HG03342 (cell line): ENCODE measurements at regions not wholly inside any gene's neighbourhood (a gene's known extent, or its start where the extent isn't known, plus 50 kb on each side); places are given as distances from the start of the nearest gene placed in this dataset.
"Not testable (repeated sequence)": the region's sequence is repeated elsewhere in the genome, so short reads cannot be mapped to it uniquely, and the experiment has no call there.

ENCODE experiments used
- ATAC-seq: cut with Tn5 transposase; IDR thresholded peaks from one replicate; pipeline ENCODE4 v1.9.1; 2021; ENCODE audit warnings: mild to moderate bottlenecking, moderate library complexity; ENCODE audit not compliant: unreplicated experiment

DNA sequence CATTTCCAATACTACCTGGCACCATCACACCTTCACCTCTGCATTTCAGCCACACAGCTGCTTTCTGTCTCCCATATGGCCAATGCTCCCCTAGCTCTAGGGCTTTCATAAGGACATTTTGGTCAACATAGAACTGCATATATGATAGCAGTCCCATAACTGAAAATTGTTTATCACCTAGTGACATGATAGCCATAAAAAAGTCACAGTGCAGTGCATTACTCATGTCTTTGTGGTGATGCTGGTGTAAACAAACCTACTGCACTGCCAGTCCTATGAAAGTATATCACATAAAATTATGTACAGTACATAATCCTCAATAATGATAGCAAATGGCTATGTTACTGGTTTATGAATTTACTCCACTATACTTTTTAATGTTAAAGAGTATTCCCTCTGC lies 221.0 kb downstream of the NAF1 start:
- no peak for ATAC-seq

DNA sequence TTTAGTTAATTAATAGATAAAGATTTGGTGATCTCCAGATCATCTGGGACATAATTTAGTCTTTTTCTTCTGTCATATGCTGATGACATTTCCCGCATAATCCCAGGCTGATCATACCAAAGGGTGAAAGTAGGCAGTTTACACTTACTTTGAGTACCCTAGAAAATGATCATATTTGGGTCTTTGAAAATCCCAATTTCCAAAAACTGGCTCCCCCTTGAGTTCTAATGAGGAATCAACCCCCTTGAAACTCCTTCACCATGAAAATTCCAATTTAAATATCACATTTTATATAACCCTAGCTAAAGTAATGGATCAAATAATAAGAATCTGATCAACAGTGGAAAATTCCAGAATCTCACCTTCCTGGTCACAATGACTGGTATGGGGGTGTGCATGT lies 223.4 kb downstream of the NAF1 start:
- ATAC-seq = no peak

DNA sequence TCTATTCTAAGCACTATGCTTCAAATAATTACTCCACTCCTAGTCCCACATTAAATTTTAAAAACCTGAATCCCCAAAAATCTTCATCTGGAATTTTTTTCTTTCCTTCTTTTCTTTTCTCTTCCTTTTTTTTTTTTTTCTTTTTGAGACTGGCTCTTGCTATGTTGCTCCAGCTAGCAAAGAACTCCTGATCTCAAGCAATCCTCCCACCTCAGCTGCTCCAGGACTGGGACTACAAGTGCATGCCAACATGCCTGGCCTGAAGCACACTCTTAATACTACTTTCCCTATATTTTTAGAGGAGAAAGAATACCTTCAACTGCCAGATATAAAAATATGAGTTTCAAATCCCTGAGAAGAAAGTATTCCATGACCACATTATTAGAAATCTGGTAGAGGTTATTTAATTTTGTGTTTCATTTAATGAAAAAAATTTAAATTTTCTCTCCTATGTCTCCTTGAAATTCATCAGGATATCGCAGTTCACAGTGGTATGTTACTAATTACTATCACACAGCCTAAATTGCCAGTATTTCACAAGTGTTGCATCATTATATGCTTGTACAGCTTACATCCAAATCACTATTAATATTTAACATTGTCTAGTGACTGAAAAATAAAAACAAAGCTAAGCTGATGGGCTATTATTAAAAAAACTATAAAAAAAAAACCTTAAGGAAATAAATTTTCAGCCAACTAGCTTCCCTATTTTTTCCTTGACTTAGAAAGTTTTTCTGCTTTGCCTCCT lies 227.8 kb downstream of the NAF1 start:
- no peak for ATAC-seq

DNA sequence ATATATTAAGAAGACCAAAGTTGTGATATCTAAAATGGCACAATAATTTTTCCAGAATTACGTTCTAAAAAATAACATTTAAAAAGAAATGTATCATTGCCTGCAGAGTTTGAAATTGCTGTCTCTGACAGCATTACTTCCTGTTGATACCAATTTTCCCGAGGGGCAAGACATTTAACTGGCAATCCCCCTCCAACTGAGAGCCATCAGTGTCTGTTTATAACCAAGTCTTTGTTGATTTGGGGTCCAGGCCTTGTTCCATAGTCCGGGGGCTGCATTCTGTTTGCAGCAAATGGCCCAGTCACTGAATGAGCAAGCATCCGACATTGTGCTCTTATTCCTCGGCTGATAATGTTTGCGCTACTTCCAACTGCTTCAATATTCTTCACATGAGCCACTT lies 231.5 kb downstream of the NAF1 start:
- ATAC-seq = no peak

DNA sequence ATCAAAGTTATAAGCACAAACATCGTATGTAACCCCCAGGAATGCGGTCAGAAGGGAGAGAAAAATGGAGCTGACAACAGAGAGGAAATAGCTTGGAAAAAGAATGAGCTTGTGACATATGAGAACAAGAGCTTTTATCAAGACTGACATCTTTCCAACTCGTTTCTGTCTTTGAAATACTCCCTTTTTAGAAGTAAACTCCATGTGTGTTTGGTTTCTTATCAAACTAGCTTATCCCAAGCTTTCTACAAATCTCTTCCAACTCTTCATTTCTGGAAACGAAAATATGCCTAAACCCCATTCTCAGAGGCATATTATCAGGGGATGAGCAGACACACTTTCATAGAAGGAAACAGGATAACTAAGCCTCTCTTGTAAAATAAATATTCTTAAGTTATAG lies 235.4 kb downstream of the NAF1 start:
- no peak for ATAC-seq

DNA sequence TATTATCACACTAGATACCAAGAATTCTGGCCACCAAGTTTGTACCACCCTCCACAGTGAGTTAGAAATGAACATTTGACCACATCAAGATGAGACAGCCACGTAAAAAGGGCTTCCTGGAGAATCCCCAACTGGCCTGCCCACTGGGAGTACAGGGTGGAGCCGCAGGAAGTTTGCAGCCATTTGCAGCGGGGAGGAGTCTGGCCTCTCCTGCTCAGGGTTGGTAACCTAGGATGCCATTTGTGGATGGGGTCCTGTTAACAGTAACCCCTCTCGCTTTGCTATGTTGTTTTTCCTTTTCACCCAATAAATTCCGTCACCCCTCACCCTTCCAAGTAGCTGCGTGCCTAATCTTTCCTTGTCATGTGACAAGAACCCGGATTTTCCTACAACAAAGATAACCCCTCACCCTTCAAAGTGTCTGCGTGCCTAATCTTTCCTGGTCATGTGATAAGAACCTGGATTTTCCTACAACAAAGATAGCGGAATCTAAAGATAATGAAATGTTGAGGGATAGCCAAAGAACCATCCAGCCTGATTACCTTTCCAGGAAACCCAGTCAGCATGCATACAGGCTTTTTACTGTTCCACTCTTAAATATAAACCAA lies 245.4 kb downstream of the NAF1 start:
- no peak for ATAC-seq

DNA sequence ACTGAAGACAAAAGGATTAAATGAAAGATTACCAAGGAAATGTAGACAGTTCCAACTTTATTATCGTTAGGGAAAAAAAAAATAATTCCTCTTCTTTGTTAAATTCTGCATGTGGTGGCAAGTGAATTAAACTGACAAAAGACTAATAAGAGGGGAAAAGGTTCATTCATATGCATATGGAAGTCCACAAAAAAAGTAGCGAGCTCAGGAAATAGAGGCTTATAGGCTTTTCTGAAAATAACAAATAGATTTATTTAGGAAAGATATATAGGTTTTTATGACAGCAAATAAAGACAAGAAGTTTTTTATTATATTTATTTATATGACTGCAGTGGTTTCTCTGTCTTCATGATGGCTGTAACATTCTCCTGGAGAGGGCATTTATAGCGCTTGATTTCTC lies 246.0 kb downstream of the NAF1 start:
- no peak for ATAC-seq

DNA sequence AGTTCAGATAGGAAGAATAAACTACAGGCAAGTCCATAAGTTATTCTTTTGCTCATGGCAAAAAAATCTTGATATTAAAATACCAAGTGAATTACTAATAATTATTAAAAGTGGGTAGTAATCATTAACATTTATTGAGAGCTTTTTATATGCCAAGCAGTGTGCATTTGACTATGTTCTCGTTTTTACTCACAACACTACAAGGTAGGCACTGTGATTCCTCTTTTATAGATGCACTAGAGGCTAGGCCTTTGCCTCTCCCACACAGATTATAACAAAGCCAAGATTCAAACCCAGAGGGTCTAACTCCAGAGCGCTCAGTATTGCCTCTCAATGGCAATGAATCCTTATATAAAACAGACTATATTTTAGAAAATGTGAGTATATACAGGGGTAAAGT lies 254.2 kb downstream of the NAF1 start:
- ATAC-seq = no peak

DNA sequence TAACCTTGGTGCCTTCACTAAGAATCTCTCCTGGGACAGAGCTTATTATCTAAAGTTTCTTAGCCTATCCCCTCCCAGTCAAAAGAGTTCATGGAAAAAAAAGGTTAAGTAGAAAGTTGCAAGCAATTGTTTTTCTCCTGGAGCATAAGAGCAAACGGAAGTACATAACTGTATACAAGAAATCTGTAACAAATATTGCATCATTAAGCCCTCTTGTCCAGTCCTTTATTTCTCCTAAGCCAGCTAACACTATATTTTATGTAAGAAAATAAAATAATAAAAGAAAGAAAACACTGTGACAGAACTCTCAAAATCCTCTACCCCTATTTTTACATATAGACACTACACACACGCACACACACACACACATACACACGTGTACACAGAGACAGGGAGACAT lies 255.3 kb downstream of the NAF1 start:
- no peak for ATAC-seq

DNA sequence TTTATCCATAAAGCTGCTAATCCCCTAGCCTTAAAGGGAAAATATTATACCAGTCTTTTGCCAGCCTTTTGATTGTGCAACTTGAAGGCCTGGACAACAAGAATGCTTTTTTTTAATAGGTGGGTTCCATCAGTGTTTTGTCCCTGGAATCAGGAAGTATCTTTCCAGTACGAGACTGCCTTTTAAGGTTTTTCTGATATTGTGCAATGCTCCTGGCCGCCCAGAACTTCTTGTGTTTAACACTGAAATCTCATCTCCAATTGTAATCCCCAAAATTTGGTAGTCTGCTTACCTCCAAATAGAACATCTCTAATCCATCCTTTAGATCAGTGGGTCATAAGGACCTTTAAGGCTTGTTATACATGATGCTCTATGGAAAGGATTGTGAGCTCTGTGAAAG lies 256.7 kb downstream of the NAF1 start:
- no peak for ATAC-seq

DNA sequence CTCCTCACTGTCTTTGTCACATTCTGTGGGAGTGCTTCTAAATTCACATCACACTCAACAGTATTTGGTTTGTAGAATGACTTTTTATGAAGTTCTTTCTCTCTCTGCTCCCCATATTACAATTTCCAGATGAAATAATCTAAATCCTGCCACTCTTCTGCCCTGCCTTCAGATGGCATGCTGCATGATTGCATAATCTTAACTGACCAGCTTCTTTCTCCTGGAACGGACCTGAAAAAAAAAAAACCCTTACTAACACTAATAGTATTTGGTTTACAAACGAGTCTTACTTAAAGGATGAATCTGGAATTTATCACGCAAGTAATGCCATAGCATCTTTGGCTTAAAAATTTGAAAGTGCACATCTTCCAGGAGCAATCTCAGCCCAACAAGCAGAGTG lies 272.3 kb downstream of the NAF1 start:
- no peak for ATAC-seq

DNA sequence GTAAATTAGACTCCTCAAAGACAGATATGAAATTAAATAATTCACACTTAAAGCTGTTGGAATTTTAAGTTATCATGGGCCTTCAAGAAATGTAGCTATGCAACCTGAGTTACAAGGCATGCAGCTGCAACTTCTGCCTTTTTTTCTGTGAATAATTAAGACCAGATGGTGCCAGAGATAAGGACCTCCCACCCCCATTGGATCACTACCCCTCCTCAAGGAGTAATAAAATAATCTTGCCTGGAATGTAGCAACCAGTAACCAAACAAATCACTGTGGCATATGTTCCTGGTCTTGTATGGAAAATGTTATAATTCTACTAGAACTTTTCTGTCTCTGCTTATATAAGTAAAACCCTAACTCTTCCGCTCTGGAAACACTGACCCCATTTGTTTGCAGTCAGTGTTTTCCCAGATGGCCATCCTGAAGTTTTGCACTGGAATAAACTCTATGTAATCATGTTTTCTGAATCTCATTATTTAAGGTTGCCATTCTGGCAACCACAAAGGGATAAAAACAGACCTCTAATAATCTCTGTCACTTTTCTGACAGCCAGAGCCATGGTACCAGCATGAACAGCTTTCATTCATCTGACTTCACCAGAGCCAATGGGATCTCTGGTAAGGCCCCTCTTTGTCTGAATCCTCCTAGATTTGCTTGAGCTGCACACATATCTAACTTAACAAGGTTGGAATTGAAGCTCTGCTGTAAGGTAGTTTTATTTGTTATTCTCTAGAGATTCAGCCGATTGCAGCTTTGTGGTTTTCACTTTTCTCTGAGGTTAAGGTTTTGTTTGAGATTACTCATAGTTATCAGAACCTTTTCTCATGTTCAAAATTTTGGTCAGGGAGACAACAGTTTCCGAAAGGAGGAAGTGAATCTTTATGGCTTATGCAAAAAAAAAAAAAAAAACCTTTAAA lies 274.6 kb downstream of the NAF1 start:
- peak; percentile 100 for ATAC-seq

DNA sequence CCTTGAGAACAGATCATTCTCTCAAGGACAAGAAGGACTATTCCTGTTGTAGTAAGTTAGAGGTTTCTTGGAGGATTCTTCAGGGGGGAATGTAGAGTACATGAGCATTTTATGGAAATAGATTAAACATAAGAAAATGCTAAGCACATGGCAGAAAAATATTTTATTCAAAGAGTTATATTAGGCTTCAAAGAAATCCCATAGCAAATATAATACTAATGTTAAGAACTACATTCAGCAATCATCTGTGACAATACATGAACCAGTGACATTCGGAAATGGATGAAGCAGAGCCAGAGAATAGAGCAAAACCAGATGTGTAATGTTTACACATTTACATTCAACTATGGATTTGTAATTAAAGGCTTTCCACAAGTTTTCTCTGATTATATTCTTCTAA lies 288.6 kb downstream of the NAF1 start:
- ATAC-seq = no peak

DNA sequence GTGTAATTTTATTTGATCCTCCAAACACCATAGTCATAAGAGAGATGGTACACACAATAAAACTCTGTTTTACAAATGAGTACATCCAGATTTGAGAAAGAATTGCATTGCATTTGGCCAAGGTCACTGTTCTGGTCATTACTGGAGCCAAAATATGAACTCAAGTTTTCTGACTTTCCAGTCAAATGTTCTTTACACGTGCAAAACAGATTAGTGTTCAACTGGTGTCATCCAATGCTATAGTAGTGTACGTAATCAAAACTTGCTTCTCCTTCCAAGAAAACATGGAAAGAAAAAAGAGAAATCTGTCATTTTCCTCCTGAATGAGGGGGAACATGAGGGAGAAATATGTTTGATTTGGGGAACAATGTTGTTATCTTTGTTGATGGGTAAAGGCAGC lies 291.9 kb downstream of the NAF1 start:
- ATAC-seq = no peak

DNA sequence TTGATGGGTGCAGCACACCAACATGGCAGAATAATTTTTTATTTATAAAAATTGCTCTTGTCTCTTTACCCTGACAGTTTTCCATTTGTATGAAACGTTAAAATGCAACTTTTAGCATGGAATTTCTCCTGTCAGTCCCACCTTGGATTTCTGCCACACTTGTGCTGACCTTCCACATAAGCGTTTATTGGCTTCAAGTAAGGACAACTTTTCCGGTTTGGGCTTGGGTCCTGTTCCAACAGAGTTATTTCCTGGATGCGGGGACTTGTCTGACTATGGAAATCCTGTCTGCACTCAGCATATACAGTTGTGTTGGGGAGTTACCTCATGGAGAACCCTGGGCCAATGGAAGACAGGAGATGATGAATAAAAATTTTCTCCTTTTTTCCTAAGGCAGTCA lies 294.7 kb downstream of the NAF1 start:
- no peak for ATAC-seq

DNA sequence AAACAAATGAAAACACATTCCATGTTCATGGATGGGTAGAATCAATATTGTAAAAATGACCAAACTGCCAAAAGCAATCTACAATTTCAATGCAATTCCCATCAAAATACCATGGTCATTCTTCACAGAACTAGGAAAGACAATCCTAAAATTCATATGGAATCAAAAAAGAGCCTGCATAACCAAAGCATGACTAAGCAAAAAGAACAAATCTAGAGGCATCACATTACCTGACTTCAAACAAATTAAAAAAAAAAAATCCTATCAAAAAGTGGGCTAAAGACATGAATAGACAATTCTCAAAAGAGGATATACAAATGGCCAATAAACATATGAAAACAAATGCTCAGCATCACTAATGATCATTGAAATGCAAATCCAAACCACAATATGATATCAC lies 297.5 kb downstream of the NAF1 start:
- no peak for ATAC-seq

DNA sequence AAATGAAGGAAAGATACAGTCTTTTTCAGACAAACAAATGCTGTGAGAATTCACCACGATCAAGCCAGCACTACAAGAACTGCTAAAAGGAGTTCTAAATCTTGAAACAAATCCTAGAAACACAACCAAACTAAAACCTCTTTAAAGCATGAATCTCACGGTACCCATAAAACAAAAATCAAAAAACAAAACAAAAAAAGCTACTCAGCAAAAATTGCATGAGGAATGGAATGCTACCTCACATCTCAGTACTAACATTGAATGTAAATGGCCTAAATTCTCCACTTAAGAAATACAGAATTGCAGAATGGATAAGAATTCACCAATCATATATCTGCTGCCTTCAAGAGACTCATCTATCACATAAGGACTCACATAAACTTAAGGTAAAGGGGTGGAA lies 300.1 kb downstream of the NAF1 start:
- no peak for ATAC-seq

DNA sequence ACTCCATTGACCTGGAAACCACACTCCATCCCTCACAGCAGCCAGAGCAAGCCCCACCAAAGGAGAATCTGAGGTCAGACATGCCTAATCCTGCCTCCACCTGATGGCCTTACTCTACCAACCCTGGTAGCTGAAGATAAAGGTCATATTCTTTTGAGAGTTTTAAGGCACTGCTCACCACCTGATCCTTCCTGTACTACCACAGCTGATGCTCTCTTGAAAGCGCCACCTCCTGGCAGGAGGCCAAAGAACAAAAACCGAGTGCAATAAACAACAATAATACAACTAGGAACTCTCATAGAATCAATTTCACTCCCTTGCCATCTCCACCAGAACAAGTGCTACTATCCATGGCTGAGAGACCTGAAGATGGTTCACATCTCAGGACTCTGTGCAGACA lies 301.6 kb downstream of the NAF1 start:
- ATAC-seq = peak; percentile 71

DNA sequence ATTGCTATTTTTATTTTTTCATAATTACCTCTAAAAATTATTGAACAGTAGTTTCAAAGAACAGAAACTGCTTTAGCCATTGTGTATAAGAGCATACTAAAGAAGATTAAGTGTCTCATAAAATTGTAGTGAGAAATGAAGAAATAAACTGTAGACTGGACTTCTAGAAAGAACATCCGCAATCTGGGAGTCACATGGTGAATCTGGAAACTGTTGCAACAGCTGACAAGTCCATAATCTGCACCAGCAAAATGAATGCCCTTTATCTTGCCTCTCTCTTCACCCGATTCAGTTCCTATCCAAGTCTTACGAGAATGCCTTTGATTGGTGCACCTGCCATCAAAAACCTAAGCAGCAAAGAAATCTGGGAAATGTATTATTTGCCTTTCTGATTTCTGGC lies 312.9 kb downstream of the NAF1 start:
- ATAC-seq = no peak

DNA sequence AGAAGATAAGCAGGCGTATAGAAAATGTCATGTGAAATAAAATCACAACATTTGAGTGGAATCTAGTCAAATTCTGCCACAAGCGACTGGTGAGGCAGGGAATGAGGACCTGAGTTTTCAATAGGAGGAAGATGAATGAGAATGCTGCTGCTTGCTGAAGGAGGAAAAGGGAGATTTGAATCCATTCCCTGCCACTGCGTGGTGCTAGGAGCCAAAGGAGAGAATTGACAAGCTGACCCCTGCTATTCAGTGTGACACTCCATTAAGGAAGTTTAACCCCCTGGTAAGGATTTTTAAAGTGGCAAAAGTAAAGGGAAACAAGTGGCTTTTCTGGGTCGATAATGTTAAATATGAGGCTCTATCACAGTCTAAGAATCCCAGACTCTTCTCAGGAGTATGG lies 314.0 kb downstream of the NAF1 start:
- no peak for ATAC-seq

DNA sequence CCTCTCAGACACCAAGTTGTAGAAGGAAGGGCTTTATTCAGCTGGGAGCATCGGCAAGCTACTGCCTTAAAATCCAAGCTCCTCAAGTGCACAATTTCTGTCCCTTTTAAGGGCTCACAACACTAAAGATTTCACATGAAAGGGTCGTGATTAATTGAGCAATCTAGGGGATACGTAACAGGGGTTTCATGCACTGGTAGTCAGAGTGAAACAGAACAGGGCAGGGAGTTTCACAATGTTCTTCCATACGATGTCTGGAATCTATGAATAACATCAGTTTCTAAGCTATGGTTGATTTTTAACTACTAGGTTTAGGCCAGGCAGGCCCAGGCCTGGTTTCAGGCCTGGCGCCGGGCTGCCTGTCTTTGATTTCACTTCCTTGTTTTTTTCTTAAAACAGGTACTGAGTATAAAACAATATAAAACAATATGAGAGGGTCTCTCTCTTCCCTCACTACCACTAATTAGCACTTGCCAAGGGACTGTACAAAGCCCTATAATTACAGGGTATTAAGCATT lies 315.4 kb downstream of the NAF1 start:
- not testable (repeated sequence) for ATAC-seq

DNA sequence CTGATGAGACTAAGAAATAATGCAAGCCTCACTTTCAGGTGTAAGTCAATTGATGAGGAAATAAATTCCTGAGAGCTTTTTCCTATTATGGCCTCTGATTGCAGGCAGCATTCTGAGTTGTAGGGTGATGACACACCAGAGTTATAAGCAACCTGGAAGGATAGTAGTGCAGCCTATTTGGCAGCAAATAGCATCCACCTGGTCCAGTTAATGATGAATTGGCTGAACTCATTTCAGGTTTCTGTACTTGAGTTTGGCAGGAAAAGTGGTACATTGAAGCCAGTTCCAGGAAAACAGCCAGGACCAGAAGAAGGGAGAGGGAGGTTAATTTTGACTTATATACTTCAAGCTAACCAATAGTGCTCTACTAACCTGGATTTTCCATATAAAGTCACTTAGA lies 316.8 kb downstream of the NAF1 start:
- no peak for ATAC-seq
